ENCODE measurements at regions not wholly inside any gene's neighbourhood (a gene's known extent, or its start where the extent isn't known, plus 50 kb on each side); places are given as distances from the start of the nearest gene placed in this dataset.

DNA sequence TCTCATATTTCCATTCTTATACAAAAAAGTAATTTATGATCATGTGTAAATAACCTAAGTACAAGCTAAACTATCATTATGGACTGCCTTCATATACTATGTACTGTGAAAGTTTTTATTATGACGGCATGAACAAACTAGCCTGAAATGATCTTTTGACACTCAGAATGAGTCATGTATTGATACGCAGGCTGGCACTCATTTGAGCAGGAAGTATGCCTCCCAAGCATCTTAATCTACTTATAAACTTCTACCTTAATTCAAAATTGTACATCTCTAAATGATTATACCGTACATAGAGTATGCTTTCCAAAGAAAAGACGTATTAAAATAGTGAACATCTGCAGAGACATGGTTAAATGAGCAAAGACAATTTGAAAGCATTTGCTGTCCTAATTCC is 207.1 kb upstream of the SPOPL start:
- TF ChIP-seq, protein P1, sequence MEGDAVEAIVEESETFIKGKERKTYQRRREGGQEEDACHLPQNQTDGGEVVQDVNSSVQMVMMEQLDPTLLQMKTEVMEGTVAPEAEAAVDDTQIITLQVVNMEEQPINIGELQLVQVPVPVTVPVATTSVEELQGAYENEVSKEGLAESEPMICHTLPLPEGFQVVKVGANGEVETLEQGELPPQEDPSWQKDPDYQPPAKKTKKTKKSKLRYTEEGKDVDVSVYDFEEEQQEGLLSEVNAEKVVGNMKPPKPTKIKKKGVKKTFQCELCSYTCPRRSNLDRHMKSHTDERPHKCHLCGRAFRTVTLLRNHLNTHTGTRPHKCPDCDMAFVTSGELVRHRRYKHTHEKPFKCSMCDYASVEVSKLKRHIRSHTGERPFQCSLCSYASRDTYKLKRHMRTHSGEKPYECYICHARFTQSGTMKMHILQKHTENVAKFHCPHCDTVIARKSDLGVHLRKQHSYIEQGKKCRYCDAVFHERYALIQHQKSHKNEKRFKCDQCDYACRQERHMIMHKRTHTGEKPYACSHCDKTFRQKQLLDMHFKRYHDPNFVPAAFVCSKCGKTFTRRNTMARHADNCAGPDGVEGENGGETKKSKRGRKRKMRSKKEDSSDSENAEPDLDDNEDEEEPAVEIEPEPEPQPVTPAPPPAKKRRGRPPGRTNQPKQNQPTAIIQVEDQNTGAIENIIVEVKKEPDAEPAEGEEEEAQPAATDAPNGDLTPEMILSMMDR (IDR thresholded peaks at IDR 0.05) = no peak
- TF ChIP-seq, protein P2, sequence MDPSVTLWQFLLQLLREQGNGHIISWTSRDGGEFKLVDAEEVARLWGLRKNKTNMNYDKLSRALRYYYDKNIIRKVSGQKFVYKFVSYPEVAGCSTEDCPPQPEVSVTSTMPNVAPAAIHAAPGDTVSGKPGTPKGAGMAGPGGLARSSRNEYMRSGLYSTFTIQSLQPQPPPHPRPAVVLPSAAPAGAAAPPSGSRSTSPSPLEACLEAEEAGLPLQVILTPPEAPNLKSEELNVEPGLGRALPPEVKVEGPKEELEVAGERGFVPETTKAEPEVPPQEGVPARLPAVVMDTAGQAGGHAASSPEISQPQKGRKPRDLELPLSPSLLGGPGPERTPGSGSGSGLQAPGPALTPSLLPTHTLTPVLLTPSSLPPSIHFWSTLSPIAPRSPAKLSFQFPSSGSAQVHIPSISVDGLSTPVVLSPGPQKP (IDR thresholded peaks at IDR 0.05; ENCODE audit: low read depth, low read length) = no peak

Data from A549 (cell line).